Naive thymus-derived CD4-positive, alpha-beta T cell (primary cell): ENCODE measurements at regions not wholly inside any gene's neighbourhood (a gene's known extent, or its start where the extent isn't known, plus 50 kb on each side); places are given as distances from the start of the nearest gene placed in this dataset.
"Not testable (repeated sequence)": the region's sequence is repeated elsewhere in the genome, so short reads cannot be mapped to it uniquely, and the experiment has no call there.

Experiments
- ATAC-seq: fragments of 150-1000 bp; cut with Tn5 transposase; 2 replicates; pipeline ENCODE4 v1.10.0; 2021; ENCODE audit warnings: mild to moderate bottlenecking, moderate library complexity
- CTCF ChIA-PET: fragments of 350-600 bp; sonication (Branson Sonifier 250); formaldehyde crosslinking; loops from one replicate; lab custom pipeline; 2021; ENCODE audit warnings: antibody characterized with exemption; lab: Charles Lee
- POLR2A ChIA-PET: fragments of 350-600 bp; sonication (Branson Sonifier 250); formaldehyde crosslinking; loops from one replicate; lab custom pipeline; 2021; ENCODE audit warnings: antibody characterized with exemption, inconsistent platforms; lab: Charles Lee
- DNase-seq, 9 donors: peaks; one replicate each; pipeline versions ENCODE4 v3.0.0 to v3.0.0-alpha.2; 2020 to 2022; ENCODE audit warnings: mixed read lengths in 1 of 9
- H3K27ac ChIP-seq: one replicate; pipeline ENCODE4 v1.7.0; 2013; ENCODE audit warnings: mild to moderate bottlenecking, low read depth, low read length, moderate library complexity
- H3K27me3 ChIP-seq, 2 donors: one replicate each; pipeline ENCODE4 v1.7.0; 2013; ENCODE audit warnings: low read length in 2 of 2, mild to moderate bottlenecking in 2 of 2, moderate library complexity in 2 of 2; ENCODE audit not compliant: control insufficient read depth in 2 of 2, insufficient read depth in 2 of 2
- H3K36me3 ChIP-seq, 3 experiments: 1 replicate in 2 of 3; 2 replicates in 1 of 3; pipeline ENCODE4 v1.7.0; 2013; ENCODE audit warnings: low read length in 3 of 3, mild to moderate bottlenecking in 3 of 3, moderate library complexity in 1 of 3; ENCODE audit not compliant: insufficient read depth in 3 of 3, control insufficient read depth in 2 of 3
- H3K4me1 ChIP-seq, 2 donors: one replicate each; pipeline ENCODE4 v1.7.0; 2013; ENCODE audit warnings: low read length in 2 of 2, mild to moderate bottlenecking in 2 of 2, moderate library complexity in 1 of 2; ENCODE audit not compliant: control insufficient read depth in 2 of 2, insufficient read depth in 2 of 2
- H3K4me3 ChIP-seq: 2 replicates; pipeline ENCODE4 v1.7.0; 2013; ENCODE audit warnings: mild to moderate bottlenecking, low read length
- H3K9me3 ChIP-seq, 3 experiments: 1 replicate in 2 of 3; 2 replicates in 1 of 3; pipeline ENCODE4 v1.7.0; 2013; ENCODE audit warnings: low read length in 3 of 3; ENCODE audit not compliant: control insufficient read depth in 2 of 3
- H3K27ac Mint-ChIP-seq, 9 donors: one replicate each; pipeline ENCODE4 v1.8.0; 2020 to 2022; ENCODE audit warnings: mixed read lengths in 9 of 9, mild to moderate bottlenecking in 8 of 9, moderate library complexity in 5 of 9, inconsistent platforms in 2 of 9
- H3K27me3 Mint-ChIP-seq, 5 donors: one replicate each; pipeline ENCODE4 v1.8.0; 2021 to 2022; ENCODE audit warnings: mixed read lengths in 5 of 5, mild to moderate bottlenecking in 1 of 5
- H3K36me3 Mint-ChIP-seq, 5 donors: one replicate each; pipeline ENCODE4 v1.8.0; 2020 to 2022; ENCODE audit warnings: mixed read lengths in 5 of 5, mild to moderate bottlenecking in 3 of 5, inconsistent platforms in 1 of 5
- H3K4me1 Mint-ChIP-seq, 7 donors: one replicate each; pipeline ENCODE4 v1.8.0; 2020 to 2022; ENCODE audit warnings: mixed read lengths in 7 of 7, mild to moderate bottlenecking in 3 of 7, inconsistent platforms in 1 of 7
- H3K4me3 Mint-ChIP-seq, 10 donors: one replicate each; pipeline ENCODE4 v1.8.0; 2020 to 2022; ENCODE audit warnings: mild to moderate bottlenecking in 10 of 10, mixed read lengths in 10 of 10, moderate library complexity in 6 of 10, inconsistent platforms in 2 of 10
- H3K9me3 Mint-ChIP-seq, 11 donors: one replicate each; pipeline ENCODE4 v1.8.0; 2020 to 2022; ENCODE audit warnings: mixed read lengths in 11 of 11, mild to moderate bottlenecking in 4 of 11, inconsistent platforms in 1 of 11, moderate library complexity in 1 of 11
- intact Hi-C, 2 donors: fragments of 100-400 bp; cut with micrococcal nuclease; formaldehyde crosslinking; loops; one replicate each; pipeline ENCODE4 v1.15.1; 2023

DNA sequence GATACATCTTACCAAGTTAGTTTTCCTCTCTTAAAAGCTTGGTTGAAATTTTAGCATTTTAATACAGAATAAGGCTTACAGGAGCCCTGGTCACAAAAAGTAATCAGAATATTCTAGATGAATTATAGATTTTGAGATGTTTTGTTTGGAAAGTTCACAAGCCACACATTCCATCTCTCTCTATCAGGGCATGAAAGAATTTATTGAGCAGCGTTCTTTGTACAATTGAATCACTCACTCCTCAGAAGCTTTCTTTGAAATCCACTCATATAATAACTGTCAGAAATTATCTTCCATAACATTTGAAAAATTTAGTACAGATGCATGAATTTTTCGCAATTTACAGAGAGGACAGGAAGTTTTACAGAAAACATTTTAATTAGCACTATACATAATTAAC, 938.6 kb upstream of the MDGA2 start:
- Histone ChIP-seq H3K9me3 (no peaks in the 10 kb centered on the region), H3K4me3 (no peak overlapping the region), H3K27me3 (no peaks in the 10 kb centered on the region), H3K27ac (no peak overlapping the region), H3K36me3 (no peaks in the 10 kb centered on the region), H3K4me1 (no peaks in the 10 kb centered on the region)
- Mint-ChIP-seq H3K27me3 (no peaks in the 10 kb centered on the region), H3K36me3 (no peaks in the 10 kb centered on the region), H3K27ac (no peak overlapping the region), H3K9me3 (peaks cover 2 to 33% (median 11%) of the 10 kb centered on the region in 11 donors), H3K4me1 (no peaks in the 10 kb centered on the region), H3K4me3 (no peak overlapping the region)
- ChIA-PET CTCF (interaction anchor here (0.6 kb wide), 1 partner anchor 69 kb away, joined by 3 read pairs; no protein-coding TSS in a partner anchor), POLR2A (no interaction called here)
- no peak for DNase-seq
- ATAC-seq, result no peak
- intact Hi-C loops, result no loop called here

- DNase-seq, H3K4me3 ChIP-seq, POLR2A ChIA-PET, H3K27me3 ChIP-seq, H3K27me3 Mint-ChIP-seq, H3K9me3 ChIP-seq, H3K4me3 Mint-ChIP-seq, ATAC-seq, intact Hi-C loops, H3K27ac ChIP-seq, H3K4me1 ChIP-seq, H3K36me3 ChIP-seq, H3K36me3 Mint-ChIP-seq, H3K4me1 Mint-ChIP-seq, CTCF ChIA-PET, H3K27ac Mint-ChIP-seq: not testable (repeated sequence)
- peaks cover 0 to 37% (median 15%) of the 10 kb centered on the region in 11 donors for H3K9me3 Mint-ChIP-seq
Observed at GRCh38 chr14:48606960-48607359, 931.6 kb upstream of the MDGA2 start.

DNA sequence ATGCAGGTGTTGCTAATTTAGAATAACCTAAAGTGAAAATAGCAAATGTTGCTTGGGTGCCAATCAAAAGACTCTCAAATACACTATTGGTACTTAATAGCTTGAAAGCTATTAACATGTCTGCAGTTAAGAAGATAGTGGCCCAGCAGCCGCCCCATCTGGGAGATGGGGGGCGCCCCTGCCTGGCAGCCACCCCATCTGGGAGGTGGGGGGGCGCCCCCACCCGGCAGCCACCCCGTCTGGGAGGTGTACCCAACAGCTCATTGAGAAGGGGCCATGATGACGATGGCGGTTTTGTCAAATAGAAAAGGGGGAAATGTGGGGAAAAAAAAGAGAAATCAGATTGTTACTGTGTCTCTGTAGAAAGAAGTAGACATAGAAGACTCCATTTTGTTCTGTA, 923.1 kb upstream of the MDGA2 start:
- Mint-ChIP-seq H3K9me3 (peaks cover 0 to 8% (median 1%) of the 10 kb centered on the region in 11 donors), H3K4me3 (no peak overlapping the region), H3K36me3 (no peaks in the 10 kb centered on the region), H3K27ac (no peak overlapping the region), H3K4me1 (no peaks in the 10 kb centered on the region), H3K27me3 (no peaks in the 10 kb centered on the region)
- Histone ChIP-seq H3K36me3 (no peaks in the 10 kb centered on the region), H3K4me1 (no peaks in the 10 kb centered on the region), H3K9me3 (no peaks in the 10 kb centered on the region), H3K4me3 (no peak overlapping the region), H3K27me3 (no peaks in the 10 kb centered on the region), H3K27ac (no peak overlapping the region)
- POLR2A ChIA-PET, result no interaction called here
- CTCF ChIA-PET, result no interaction called here
- intact Hi-C loops, result no loop called here
- ATAC-seq (no peak), DNase-seq (no peak)

GRCh38 chr14:48586099-48586498, 910.7 kb upstream of the MDGA2 start:
- ChIA-PET CTCF (no interaction called here), POLR2A (no interaction called here)
- no peaks in the 10 kb centered on the region for H3K27me3 Mint-ChIP-seq
- H3K4me3 Mint-ChIP-seq, result no peak overlapping the region
- Histone ChIP-seq H3K4me1 (no peaks in the 10 kb centered on the region), H3K27me3 (no peaks in the 10 kb centered on the region), H3K9me3 (no peaks in the 10 kb centered on the region), H3K4me3 (no peak overlapping the region), H3K36me3 (no peaks in the 10 kb centered on the region), H3K27ac (no peak overlapping the region)
- H3K27ac Mint-ChIP-seq, result no peak overlapping the region
- peaks cover 0 to 5% (median 1%) of the 10 kb centered on the region in 11 donors for H3K9me3 Mint-ChIP-seq
- no peaks in the 10 kb centered on the region for H3K36me3 Mint-ChIP-seq
- no peaks in the 10 kb centered on the region for H3K4me1 Mint-ChIP-seq
- no peak for ATAC-seq
- intact Hi-C loops, result no loop called here
- no peak for DNase-seq

DNA sequence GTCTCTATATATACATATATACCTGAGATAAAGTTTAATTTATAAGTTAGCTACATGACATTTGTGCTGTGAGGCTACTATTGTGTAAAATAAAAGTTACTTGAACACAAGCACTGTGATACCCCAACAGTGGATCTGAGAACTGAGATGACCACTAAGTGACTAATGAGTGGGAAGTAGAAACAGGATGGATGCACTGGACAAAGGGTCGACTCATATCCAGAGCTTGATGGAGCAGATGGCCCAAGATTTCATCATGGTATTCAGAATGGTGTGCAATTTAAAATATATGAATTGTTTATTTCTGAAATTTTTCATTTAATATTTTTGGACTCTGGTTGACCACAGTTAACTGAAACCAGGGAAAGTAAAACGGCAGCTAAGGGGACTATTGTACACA, 908.6 kb upstream of the MDGA2 start:
- no peak for ATAC-seq
- Histone ChIP-seq H3K27ac (no peak overlapping the region), H3K27me3 (no peaks in the 10 kb centered on the region), H3K4me1 (no peaks in the 10 kb centered on the region), H3K9me3 (no peaks in the 10 kb centered on the region), H3K36me3 (no peaks in the 10 kb centered on the region), H3K4me3 (no peak overlapping the region)
- ChIA-PET POLR2A (no interaction called here), CTCF (no interaction called here)
- Mint-ChIP-seq H3K27me3 (no peaks in the 10 kb centered on the region), H3K9me3 (peaks cover 0 to 6% (median 0%) of the 10 kb centered on the region in 11 donors), H3K36me3 (no peaks in the 10 kb centered on the region), H3K4me3 (no peak overlapping the region), H3K4me1 (no peaks in the 10 kb centered on the region), H3K27ac (no peak overlapping the region)
- DNase-seq, result no peak
- intact Hi-C loops, result no loop called here

DNA sequence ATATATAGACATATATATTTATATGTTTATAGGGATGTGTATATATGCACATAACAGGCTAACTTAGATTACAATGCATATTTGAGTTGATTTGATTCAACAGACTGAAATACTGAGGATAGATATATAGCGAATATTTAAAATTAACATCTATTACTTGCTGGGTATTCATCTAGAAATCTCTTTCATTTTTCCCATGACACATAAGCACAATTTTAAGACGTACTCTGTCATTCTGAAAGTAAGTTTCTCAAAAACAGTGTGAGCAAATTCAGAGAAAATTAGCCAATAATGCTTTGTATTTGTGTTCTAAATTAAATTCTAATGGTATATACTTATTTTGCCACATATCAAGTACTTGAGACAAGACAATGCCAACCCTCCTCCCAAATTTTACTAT, 907.5 kb upstream of the MDGA2 start:
- no peak for DNase-seq
- ChIA-PET CTCF (no interaction called here), POLR2A (no interaction called here)
- Histone ChIP-seq H3K4me3 (no peak overlapping the region), H3K9me3 (no peaks in the 10 kb centered on the region), H3K27me3 (no peaks in the 10 kb centered on the region), H3K4me1 (no peaks in the 10 kb centered on the region), H3K36me3 (no peaks in the 10 kb centered on the region), H3K27ac (no peak overlapping the region)
- no peak for ATAC-seq
- H3K36me3 Mint-ChIP-seq, result no peaks in the 10 kb centered on the region
- intact Hi-C loops, result no loop called here
- no peak overlapping the region for H3K27ac Mint-ChIP-seq
- no peak overlapping the region for H3K4me3 Mint-ChIP-seq
- H3K9me3 Mint-ChIP-seq, result peaks cover 0 to 3% (median 0%) of the 10 kb centered on the region in 11 donors
- no peaks in the 10 kb centered on the region for H3K27me3 Mint-ChIP-seq
- H3K4me1 Mint-ChIP-seq, result no peaks in the 10 kb centered on the region

DNA sequence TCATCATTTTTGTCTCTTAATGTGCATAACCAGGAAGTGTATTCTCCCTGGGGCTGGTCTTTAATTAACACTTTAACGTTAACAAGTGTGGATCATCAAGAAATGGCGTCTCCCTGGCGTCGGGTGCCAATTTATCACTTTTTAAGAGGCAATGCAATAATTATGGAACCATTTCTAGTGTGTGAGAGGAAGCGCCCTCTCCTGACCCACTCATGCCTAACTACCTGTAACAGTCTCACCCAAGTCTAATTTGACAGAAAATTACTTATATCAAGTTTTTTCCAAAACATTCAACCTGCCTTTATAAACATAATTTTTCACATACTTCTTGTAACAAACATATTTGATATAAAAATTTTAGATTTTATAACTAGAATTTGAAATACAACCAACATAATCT, 905.3 kb upstream of the MDGA2 start:
- H3K36me3 Mint-ChIP-seq, result no peaks in the 10 kb centered on the region
- no peak overlapping the region for H3K27ac Mint-ChIP-seq
- Histone ChIP-seq H3K4me1 (no peaks in the 10 kb centered on the region), H3K4me3 (no peak overlapping the region), H3K9me3 (no peaks in the 10 kb centered on the region), H3K36me3 (no peaks in the 10 kb centered on the region), H3K27me3 (no peaks in the 10 kb centered on the region), H3K27ac (no peak overlapping the region)
- H3K27me3 Mint-ChIP-seq, result no peaks in the 10 kb centered on the region
- no peak for DNase-seq
- peaks cover 0 to 7% (median 0%) of the 10 kb centered on the region in 11 donors for H3K9me3 Mint-ChIP-seq
- H3K4me1 Mint-ChIP-seq, result no peaks in the 10 kb centered on the region
- ChIA-PET CTCF (no interaction called here), POLR2A (no interaction called here)
- no peak overlapping the region for H3K4me3 Mint-ChIP-seq
- ATAC-seq, result no peak
- intact Hi-C loops, result no loop called here
